C4-2B (cell line): ENCODE measurements at regions not wholly inside any gene's neighbourhood (a gene's known extent, or its start where the extent isn't known, plus 50 kb on each side); places are given as distances from the start of the nearest gene placed in this dataset.

Source experiments
- H3K27ac ChIP-seq: fragments of 450-650 bp; 2 replicates; pipeline ENCODE4 v1.5.1; 2017
- CTCF ChIP-seq: fragments of 450-650 bp; conservative IDR thresholded peaks from 2 replicates; pipeline ENCODE4 v1.5.1; 2017; ENCODE audit warnings: mild to moderate bottlenecking
- ZFX ChIP-seq: fragments of 450-650 bp; IDR thresholded peaks from 2 replicates; pipeline ENCODE4 v1.6.1; 2017

GRCh38 chr20:24095756-24096155 is 107.2 kb upstream of the GGTLC1 start:
- no peak overlapping the region for H3K27ac ChIP-seq
- no peak for TF ChIP-seq CTCF
- TF ChIP-seq ZFX = no peak

GRCh38 chr20:24095303-24095702 is 106.7 kb upstream of the GGTLC1 start:
- no peak for TF ChIP-seq ZFX
- no peak for TF ChIP-seq CTCF
- H3K27ac ChIP-seq = no peak overlapping the region

DNA sequence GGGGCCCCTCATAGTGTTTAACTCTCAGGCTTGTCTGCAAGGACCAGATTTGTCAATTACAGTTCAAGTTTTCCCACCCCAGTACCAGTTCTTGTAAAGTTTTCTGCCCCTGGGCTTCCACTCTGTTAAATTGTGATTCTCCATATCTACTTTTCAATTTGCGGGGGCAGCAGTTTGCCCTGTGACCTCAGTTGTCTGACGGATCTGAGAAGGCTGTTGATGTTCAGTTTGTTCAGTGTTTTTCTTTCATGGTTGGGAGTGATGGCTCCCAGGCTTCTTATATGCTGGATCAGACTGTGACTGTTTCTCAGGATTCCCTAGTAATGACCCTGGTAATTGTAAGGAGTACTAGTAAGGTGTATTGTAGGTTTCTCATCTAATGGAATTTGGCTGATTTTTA is 101.0 kb upstream of the GGTLC1 start:
- TF ChIP-seq ZFX = no peak
- TF ChIP-seq CTCF = no peak
- no peak overlapping the region for H3K27ac ChIP-seq

- H3K27ac ChIP-seq = no peak overlapping the region
- TF ChIP-seq CTCF (no peak), ZFX (no peak)
These were observed 97.5 kb upstream of the GGTLC1 start for GRCh38 chr20:24086121-24086520.

DNA sequence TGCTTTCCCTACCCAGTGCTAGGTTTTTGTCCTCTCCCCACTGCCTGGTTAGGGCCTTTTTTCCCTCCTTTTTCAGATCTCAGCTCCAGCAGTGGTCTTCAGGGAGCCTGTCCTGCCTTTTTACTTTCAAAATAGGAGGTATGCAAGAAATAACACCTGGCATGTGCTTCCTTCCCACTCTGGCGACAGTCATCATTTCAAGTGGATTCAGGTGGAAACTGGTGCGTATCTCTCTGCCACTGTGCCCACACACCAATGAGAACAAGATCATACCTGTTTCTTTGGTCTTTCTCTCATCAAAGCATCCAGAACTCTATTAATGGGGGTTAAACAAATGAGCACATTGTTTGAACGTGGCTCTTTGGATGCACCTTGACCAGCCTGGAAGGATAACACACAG is 95.7 kb upstream of the GGTLC1 start:
- no peak overlapping the region for H3K27ac ChIP-seq
- TF ChIP-seq CTCF (no peak), ZFX (no peak)

- no peak overlapping the region for H3K27ac ChIP-seq
- TF ChIP-seq ZFX (no peak), CTCF (no peak)
These were observed 92.5 kb upstream of the GGTLC1 start for GRCh38 chr20:24081077-24081476.

- TF ChIP-seq CTCF (no peak), ZFX (no peak)
- no peak overlapping the region for H3K27ac ChIP-seq
These were observed 91.3 kb upstream of the GGTLC1 start for GRCh38 chr20:24079661-24080412.
